MM.1S (cell line): ENCODE measurements at regions not wholly inside any gene's neighbourhood (a gene's known extent, or its start where the extent isn't known, plus 50 kb on each side); places are given as distances from the start of the nearest gene placed in this dataset.
"Not testable (repeated sequence)": the region's sequence is repeated elsewhere in the genome, so short reads cannot be mapped to it uniquely, and the experiment has no call there.

Experiments used
- DNase-seq: peaks from one replicate; pipeline ENCODE4 v3.0.0-alpha.2; 2015
- H2AFZ ChIP-seq: fragments of 300-600 bp; sonication (generic); 2 replicates; pipeline ENCODE4 v1.6.0; 2016; ENCODE audit warnings: antibody characterized with exemption, low read length
- H3F3A ChIP-seq: fragments of 300-600 bp; sonication (generic); 2 replicates; pipeline ENCODE4 v1.6.1; 2016; ENCODE audit warnings: mild to moderate bottlenecking, antibody characterized with exemption, low read length, moderate library complexity, mixed read lengths; ENCODE audit not compliant: insufficient read depth
- H3K27ac ChIP-seq: fragments of 300-600 bp; sonication (generic); 2 replicates; pipeline ENCODE4 v1.5.1; 2016; ENCODE audit warnings: mild to moderate bottlenecking, low read length
- H3K27me3 ChIP-seq: fragments of 300-600 bp; sonication (generic); replicated peaks from 2 replicates; pipeline ENCODE4 v1.6.0; 2016; ENCODE audit warnings: low read length; ENCODE audit not compliant: insufficient read depth
- H3K36me3 ChIP-seq: fragments of 300-600 bp; sonication (generic); replicated peaks from 2 replicates; pipeline ENCODE4 v1.6.1; 2016; ENCODE audit warnings: mild to moderate bottlenecking, low read length, mixed read lengths; ENCODE audit not compliant: insufficient read depth
- H3K4me1 ChIP-seq: fragments of 300-600 bp; sonication (generic); 2 replicates; pipeline ENCODE4 v1.6.1; 2016; ENCODE audit warnings: low read length, mixed read lengths
- H3K4me2 ChIP-seq: fragments of 300-600 bp; sonication (generic); 2 replicates; pipeline ENCODE4 v1.6.0; 2016; ENCODE audit warnings: low read depth, low read length
- H3K4me3 ChIP-seq: fragments of 300-600 bp; sonication (generic); 2 replicates; pipeline ENCODE4 v1.5.1; 2016; ENCODE audit warnings: low read length, mixed read lengths
- H3K79me2 ChIP-seq: fragments of 300-600 bp; sonication (generic); 2 replicates; pipeline ENCODE4 v1.6.1; 2016; ENCODE audit warnings: mixed run types, low read length, mixed read lengths
- H3K9ac ChIP-seq: fragments of 300-600 bp; sonication (generic); 2 replicates; pipeline ENCODE4 v1.6.1; 2016; ENCODE audit warnings: low read length, mixed read lengths
- H3K9me2 ChIP-seq: fragments of 300-600 bp; sonication (generic); replicated peaks from 2 replicates; pipeline ENCODE4 v1.6.1; 2016; ENCODE audit warnings: mild to moderate bottlenecking, low read length, mixed read lengths; ENCODE audit not compliant: insufficient read depth
- H3K9me3 ChIP-seq: fragments of 300-600 bp; sonication (generic); replicated peaks from 2 replicates; pipeline ENCODE4 v1.6.1; 2016; ENCODE audit warnings: mild to moderate bottlenecking, low read length, mixed read lengths; ENCODE audit not compliant: insufficient read depth
- H4K20me1 ChIP-seq: fragments of 300-600 bp; sonication (generic); 2 replicates; pipeline ENCODE4 v1.6.1; 2016; ENCODE audit warnings: mild to moderate bottlenecking, low read length, moderate library complexity, mixed read lengths; ENCODE audit not compliant: insufficient read depth
- EZH2 ChIP-seq: fragments of 300-600 bp; sonication (generic); optimal IDR thresholded peaks from 2 replicates; pipeline ENCODE3; 2017; ENCODE audit warnings: low read depth, mild to moderate bottlenecking, antibody characterized with exemption, low read length, mixed read lengths
- EZH2phosphoT487 ChIP-seq: fragments of 300-600 bp; sonication (generic); IDR thresholded peaks from 2 replicates; pipeline ENCODE4 v1.6.1; 2018; ENCODE audit warnings: antibody characterized with exemption, low read length
- TF ChIP-seq, protein P1 (sequence below): fragments of 300-600 bp; sonication (generic); IDR thresholded peaks from 2 replicates; pipeline ENCODE4 v1.5.1; 2016; ENCODE audit warnings: antibody characterized with exemption, low read length, mixed read lengths

DNA sequence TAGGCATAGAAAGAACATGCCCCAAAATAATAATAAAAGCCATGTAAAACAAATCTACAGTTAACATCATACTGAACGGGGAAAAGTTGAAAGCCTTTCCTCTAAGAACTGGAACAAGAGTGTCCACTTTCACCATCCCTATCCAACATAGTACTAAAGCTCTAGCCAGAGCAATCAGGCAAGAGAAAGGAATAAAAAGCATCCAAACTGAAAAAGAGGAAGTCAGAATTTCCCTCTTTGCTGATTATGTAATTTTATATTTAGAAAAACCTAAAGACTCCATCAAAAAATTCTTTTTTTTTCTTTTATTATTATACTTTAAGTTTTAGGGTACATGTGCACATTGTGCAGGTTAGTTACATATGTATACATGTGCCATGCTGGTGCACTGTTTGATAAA lies 661.6 kb upstream of the CBLB start:
- no peaks in the 10 kb centered on the region for H3F3A ChIP-seq
- no peaks in the 10 kb centered on the region for H4K20me1 ChIP-seq
- H3K27me3 ChIP-seq = no peaks in the 10 kb centered on the region
- no peak overlapping the region for H3K4me2 ChIP-seq
- H3K79me2 ChIP-seq = no peaks in the 10 kb centered on the region
- DNase-seq = no peak
- H3K9me2 ChIP-seq = no peaks in the 10 kb centered on the region
- H3K4me3 ChIP-seq = no peak overlapping the region
- no peak overlapping the region for H3K9ac ChIP-seq
- H2AFZ ChIP-seq = no peak overlapping the region
- H3K27ac ChIP-seq = no peak overlapping the region
- no peak for TF ChIP-seq EZH2phosphoT487
- TF ChIP-seq, protein P1, sequence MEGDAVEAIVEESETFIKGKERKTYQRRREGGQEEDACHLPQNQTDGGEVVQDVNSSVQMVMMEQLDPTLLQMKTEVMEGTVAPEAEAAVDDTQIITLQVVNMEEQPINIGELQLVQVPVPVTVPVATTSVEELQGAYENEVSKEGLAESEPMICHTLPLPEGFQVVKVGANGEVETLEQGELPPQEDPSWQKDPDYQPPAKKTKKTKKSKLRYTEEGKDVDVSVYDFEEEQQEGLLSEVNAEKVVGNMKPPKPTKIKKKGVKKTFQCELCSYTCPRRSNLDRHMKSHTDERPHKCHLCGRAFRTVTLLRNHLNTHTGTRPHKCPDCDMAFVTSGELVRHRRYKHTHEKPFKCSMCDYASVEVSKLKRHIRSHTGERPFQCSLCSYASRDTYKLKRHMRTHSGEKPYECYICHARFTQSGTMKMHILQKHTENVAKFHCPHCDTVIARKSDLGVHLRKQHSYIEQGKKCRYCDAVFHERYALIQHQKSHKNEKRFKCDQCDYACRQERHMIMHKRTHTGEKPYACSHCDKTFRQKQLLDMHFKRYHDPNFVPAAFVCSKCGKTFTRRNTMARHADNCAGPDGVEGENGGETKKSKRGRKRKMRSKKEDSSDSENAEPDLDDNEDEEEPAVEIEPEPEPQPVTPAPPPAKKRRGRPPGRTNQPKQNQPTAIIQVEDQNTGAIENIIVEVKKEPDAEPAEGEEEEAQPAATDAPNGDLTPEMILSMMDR = no peak
- no peaks in the 10 kb centered on the region for H3K36me3 ChIP-seq
- H3K9me3 ChIP-seq = no peaks in the 10 kb centered on the region
- H3K4me1 ChIP-seq = no peaks in the 10 kb centered on the region

DNA sequence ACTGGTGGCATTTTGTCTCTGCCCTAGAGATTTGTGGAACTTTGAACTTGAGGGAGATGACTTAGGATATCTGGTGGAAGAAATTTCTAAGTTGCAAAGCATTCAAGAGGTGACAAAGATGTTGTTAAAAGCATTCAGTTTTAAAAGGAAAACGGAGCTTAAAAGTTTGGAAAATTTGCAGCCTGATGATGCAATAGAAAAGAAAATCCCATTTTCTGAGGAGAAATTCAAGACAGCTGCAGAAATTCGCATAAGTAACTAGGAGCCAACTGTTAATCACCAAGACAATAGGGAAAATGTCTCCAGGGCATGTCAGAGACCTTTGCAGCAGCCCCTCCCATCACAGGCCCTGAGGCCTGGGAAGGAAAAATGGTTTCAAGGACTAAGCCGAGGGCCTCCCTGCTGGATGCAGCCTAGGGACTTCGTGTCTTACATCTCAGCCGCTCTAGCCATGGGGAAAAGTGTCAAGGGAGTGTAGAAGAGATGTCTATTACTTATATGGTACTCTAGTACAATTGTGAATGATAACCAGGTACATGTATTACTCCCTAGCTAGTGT lies 663.0 kb upstream of the CBLB start:
- not testable (repeated sequence) for H3K9me2 ChIP-seq, H3K4me1 ChIP-seq, H3K9me3 ChIP-seq, H3K79me2 ChIP-seq, H2AFZ ChIP-seq, H3K27ac ChIP-seq, H3K9ac ChIP-seq, H3K4me2 ChIP-seq, H3K36me3 ChIP-seq, DNase-seq, H3F3A ChIP-seq, H3K4me3 ChIP-seq, H3K27me3 ChIP-seq, H4K20me1 ChIP-seq

DNA sequence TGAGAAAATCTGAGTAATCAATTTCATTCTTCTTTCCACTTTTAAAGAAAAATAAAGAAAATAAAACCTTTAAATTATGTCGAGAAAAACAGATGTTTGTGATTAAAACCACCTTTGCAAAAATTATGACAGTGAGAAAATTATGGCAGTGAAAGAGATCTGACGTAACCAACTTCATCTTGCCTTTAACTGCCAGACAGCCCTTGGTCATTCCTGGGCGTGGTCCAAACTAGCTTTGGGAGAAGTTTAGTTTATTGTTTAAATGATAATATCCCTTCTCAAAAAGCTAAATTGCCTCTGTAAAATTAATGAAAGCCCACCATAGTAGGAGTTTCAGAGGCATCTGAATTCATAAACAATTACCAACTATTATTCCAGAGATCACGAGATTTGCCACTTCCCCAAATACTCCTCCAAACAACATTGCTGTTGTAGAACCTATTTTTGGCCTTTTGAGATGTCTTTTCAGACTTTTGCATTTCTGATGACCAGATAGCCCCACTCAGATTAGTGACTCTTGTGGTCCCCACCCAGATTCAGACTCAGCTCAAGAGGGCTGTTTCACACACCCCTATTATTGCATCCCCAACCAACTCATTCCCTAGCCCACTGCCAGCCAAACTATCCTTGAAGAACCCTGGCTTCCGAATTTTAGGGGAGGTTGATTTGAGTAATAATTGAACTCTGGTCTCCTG lies 664.4 kb upstream of the CBLB start:
- no peaks in the 10 kb centered on the region for H3K27me3 ChIP-seq
- H3K4me1 ChIP-seq = no peaks in the 10 kb centered on the region
- H3K4me2 ChIP-seq = no peak overlapping the region
- no peaks in the 10 kb centered on the region for H3K36me3 ChIP-seq
- H3K9me3 ChIP-seq = no peaks in the 10 kb centered on the region
- no peaks in the 10 kb centered on the region for H3K9me2 ChIP-seq
- no peak overlapping the region for H3K9ac ChIP-seq
- H3K27ac ChIP-seq = no peak overlapping the region
- H3K4me3 ChIP-seq = no peak overlapping the region
- no peak for DNase-seq
- no peak overlapping the region for H2AFZ ChIP-seq
- H3K79me2 ChIP-seq = no peaks in the 10 kb centered on the region
- TF ChIP-seq, protein P1 = no peak
- TF ChIP-seq EZH2 (no peak), EZH2phosphoT487 (no peak)
- H4K20me1 ChIP-seq = no peaks in the 10 kb centered on the region
- no peaks in the 10 kb centered on the region for H3F3A ChIP-seq

DNA sequence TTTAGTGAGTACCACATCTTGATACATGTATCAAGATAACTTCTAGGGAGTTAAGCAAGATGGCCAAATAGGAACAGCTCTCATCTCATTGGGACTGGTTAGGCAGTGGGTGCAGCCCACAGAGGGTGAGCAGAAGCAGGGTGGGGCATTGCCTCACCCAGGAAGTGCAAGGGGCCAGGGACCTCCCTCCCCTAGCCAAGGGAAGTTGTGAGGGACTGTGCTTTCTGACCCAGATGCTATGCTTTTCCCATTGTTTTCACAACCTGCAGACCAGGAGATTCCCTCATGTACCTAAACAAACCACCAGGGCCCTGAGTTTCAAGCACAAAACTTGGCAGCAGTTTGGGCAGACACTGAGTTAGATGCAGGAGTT lies 665.0 kb upstream of the CBLB start:
- Histone ChIP-seq H3K27ac (no peak overlapping the region), H3K9ac (no peak overlapping the region), H3F3A (no peaks in the 10 kb centered on the region), H3K27me3 (no peaks in the 10 kb centered on the region), H3K9me3 (no peaks in the 10 kb centered on the region), H3K4me3 (no peak overlapping the region), H2AFZ (no peak overlapping the region), H3K4me1 (no peaks in the 10 kb centered on the region), H4K20me1 (no peaks in the 10 kb centered on the region), H3K79me2 (no peaks in the 10 kb centered on the region), H3K9me2 (no peaks in the 10 kb centered on the region), H3K36me3 (no peaks in the 10 kb centered on the region), H3K4me2 (no peak overlapping the region)
- TF ChIP-seq, protein P1 = no peak
- TF ChIP-seq EZH2phosphoT487 (no peak), EZH2 (no peak)
- no peak for DNase-seq
